Peyer's patch (tissue), 4 donors: ENCODE measurements at regions not wholly inside any gene's neighbourhood (a gene's known extent, or its start where the extent isn't known, plus 50 kb on each side); places are given as distances from the start of the nearest gene placed in this dataset.

ENCODE experiments used
- POLR2A ChIP-seq, 2 donors: fragments of 450-650 bp; IDR thresholded peaks; one replicate each; pipeline ENCODE4 v1.5.1; 2017; ENCODE audit warnings: antibody characterized with exemption in 2 of 2, mild to moderate bottlenecking in 2 of 2, moderate library complexity in 2 of 2
- TF ChIP-seq, protein P1 (sequence below), 6 experiments: fragments of 450-650 bp in 4 of 6; fragments of 200-600 bp in 2 of 6; sonication (generic) in 1 of 6; IDR thresholded peaks; one replicate each; pipeline ENCODE4 v1.5.1; 2017 to 2019; ENCODE audit warnings: antibody characterized with exemption in 6 of 6, mild to moderate bottlenecking in 3 of 6, moderate library complexity in 1 of 6

GRCh38 chr10:28837613-28838390, 160.5 kb downstream of the BAMBI start:
- TF ChIP-seq, protein P1, sequence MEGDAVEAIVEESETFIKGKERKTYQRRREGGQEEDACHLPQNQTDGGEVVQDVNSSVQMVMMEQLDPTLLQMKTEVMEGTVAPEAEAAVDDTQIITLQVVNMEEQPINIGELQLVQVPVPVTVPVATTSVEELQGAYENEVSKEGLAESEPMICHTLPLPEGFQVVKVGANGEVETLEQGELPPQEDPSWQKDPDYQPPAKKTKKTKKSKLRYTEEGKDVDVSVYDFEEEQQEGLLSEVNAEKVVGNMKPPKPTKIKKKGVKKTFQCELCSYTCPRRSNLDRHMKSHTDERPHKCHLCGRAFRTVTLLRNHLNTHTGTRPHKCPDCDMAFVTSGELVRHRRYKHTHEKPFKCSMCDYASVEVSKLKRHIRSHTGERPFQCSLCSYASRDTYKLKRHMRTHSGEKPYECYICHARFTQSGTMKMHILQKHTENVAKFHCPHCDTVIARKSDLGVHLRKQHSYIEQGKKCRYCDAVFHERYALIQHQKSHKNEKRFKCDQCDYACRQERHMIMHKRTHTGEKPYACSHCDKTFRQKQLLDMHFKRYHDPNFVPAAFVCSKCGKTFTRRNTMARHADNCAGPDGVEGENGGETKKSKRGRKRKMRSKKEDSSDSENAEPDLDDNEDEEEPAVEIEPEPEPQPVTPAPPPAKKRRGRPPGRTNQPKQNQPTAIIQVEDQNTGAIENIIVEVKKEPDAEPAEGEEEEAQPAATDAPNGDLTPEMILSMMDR (IDR thresholded peaks at IDR 0.05) = no peak
- no peak for TF ChIP-seq POLR2A (IDR thresholded peaks at IDR 0.05)
